NOMO-1 (cell line): ENCODE measurements at regions not wholly inside any gene's neighbourhood (a gene's known extent, or its start where the extent isn't known, plus 50 kb on each side); places are given as distances from the start of the nearest gene placed in this dataset.

ENCODE experiments used
- DNase-seq, 2 experiments: peaks; one replicate each; lab custom pipeline; 2025; ENCODE audit not compliant: unreplicated experiment in 2 of 2; lab: John Stamatoyannopoulos, UW

DNA sequence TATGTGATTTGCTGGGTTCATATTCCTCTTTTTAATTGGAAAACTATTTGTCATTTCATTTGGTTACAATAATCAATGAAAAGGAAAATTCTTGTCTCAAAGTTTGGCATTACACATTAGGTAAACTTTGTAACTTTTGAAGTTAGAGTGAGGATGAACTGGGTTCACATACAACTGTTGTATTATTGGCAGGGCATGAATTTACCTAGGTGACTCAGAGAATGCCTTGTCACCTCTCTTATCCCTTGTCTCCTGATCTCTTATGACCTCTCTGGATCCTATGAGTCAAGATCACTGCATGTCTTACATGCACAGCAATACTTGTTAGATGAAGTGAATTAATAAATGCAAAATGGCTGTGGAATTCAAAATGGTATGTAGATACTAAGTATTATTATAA, 563.4 kb upstream of the GCFC2 start:
- DNase-seq: no peak

DNA sequence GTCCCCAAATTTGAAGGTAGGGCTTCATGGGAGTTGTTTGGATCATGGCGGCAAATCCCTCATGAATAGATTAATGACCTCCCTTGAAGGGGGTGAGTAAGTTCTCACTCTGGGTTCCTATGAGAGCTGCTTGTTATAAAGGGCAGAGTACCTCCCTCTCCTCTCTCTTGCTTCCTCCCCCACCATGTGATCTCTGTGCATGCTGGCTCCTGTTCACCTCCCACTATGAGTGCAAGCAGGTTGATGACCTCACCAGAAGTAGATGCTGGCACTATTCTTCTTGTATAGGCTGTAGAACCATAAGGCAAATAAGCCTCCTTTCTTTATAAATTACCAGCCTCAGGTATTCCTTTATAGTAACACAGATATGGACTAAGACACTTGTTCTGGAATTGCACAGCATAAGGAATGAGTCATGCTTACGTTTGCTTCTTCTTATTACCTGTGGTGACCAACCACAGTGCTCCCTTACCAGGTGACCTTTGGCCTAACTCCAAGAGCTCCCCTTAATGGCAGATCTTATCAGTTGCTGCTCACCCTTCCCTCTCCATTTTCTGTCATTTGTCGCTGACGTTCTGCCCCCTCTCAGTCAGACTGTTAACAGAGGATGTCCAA, 559.5 kb upstream of the GCFC2 start:
- DNase-seq: no peak

DNA sequence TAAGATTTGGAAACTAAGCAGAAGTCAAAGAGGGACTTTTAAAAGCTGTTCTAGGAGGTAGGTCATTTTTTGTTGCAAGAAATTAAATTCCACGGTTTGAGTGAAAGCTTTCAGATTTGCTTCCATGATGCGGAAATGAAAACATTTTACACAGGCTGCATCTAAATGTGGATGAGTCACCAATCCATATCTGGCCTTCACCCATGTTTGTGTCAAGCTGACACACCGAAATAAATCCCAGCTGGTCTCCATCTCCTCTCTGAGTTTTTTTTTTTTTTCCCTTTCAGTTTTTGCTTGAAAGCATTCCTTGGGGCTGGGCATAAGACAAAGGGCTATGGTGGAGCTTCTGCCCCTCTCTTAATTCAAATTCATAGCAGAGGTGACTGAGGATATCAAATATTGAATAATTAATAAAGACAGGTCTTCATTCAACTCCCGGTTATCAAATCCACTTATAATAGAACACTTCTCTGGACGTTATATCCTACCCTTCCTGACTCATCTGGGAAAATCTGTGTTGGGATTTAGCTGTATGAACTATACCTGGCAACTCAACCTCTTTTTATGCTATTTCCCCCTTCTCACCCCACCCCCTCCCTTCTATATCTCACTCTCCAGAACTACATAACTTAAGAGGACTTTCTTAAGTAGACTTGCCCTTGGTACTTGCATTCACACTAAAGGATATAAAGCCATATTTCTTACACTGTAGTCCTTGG, 558.3 kb upstream of the GCFC2 start:
- no peak for DNase-seq

DNA sequence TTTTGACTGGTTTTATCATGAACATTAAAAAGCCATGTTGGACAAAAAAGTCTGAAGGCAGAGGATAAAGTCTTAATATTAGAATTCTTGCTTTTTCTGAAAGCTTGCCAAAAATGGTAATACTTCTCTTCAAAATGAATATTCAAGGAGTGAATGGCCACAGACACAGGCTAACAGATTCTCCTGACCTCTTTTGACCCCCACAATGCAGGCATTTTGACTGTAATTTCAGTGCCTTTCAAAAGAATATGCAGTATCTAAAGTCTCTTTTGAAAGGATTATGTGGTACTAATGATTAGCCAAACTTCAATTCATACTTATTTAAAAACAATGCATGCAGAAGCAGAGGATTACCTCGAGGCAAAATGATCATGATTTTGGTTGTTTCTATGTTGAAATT, 557.8 kb upstream of the GCFC2 start:
- no peak for DNase-seq

DNA sequence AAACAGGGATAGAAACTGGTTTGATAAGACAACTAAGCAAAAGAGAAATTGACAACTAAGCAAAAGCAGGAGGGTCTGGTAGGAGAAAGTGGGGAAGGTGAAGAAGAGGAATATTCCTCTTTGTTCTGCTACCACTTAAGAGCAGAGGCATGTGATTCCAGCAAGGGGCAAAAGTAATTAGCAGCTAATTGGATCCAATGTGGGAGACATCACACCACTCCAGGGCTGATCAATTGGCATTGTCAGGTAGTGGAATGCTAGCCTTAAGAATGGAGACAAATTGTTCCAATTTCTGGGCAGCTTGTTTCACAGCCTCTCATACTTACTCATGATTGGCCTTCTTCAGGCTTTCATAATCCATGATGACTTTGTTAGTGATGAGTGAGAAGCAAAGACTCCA, 547.1 kb upstream of the GCFC2 start:
- DNase-seq: no peak

DNA sequence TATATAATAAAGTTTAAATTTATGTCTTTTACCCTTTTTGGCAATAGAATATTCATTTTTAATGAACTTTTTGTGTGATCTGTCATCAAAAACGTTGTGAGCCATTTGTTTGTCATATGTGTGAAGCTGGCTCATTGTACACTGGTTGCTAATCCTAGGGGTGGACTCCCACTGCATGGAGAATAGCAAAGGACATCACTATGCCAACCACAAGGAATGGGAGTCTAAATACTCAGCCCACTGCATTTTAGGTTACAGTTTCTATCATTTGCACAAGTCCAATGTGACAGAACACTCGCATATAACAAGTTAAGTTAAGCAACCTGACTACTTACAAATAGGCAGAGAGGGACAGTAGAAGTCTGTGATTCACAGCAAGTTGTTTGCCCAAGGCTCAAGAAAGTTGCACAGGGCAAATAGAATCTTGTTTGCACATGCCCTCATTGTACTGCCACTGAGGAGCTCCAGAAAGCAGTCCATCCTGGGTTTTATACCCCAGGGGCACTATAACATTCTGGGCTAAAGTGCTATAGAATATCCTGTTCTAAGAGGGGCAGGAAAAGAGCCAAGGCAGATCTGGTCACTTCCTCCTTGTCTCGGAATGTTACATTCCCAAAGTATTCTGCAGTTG, 545.9 kb upstream of the GCFC2 start:
- no peak for DNase-seq

DNA sequence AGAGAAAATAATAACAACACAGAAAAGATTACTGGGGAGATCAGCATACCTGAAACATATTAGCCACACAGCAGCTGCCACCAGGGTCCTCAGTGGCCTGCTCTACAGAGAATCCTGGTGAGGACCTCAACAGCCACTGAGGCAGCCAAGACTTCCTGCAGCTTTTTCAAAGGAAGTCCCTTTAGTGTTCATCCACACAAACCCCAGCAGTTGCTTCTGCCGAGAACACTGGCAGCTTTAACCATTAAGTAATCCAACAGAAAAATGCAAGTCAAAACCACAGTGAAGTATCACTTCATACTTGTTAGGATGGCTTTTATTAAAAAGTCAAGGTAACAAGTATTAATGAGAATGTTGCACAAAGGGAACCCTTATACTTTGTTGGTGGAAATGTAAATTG, 542.0 kb upstream of the GCFC2 start:
- DNase-seq: no peak

DNA sequence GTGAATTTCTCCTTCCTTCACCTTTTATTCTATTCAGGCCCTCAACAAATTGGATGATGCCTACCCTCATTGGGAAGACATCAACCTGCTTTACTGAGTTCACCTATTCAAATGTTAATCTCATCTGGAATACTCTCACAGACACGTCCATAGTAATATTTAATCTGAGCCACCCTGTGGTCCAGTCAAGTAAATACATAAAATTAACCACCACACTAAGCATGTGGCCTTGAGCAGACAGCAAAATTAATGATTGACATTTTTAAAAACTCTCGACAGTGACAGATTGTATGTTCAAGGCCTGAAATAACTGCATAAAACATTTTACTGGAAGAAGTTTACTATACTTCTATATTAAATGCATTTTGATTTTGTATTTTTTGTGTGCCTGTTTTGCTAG, 540.6 kb upstream of the GCFC2 start:
- DNase-seq: no peak

DNA sequence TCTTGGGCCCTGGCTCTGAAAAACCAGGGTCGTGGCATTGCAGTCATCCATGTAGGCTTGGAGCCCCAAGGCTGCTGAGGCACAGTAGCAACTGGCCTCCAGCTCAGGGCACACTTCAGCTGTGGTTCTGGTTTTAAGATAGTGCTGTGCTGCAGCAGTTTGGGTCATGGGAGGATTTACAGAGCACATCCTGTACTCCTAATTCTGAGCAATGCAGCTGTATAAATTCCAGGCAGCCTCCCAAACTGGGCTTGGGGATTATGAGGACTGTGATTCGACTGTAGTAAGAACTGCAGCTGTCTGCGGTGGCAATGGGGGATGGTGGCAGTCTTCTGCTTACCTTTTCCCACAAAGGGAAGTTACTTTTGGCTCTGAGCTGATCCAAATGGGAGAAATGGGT, 536.3 kb upstream of the GCFC2 start:
- no peak for DNase-seq

DNA sequence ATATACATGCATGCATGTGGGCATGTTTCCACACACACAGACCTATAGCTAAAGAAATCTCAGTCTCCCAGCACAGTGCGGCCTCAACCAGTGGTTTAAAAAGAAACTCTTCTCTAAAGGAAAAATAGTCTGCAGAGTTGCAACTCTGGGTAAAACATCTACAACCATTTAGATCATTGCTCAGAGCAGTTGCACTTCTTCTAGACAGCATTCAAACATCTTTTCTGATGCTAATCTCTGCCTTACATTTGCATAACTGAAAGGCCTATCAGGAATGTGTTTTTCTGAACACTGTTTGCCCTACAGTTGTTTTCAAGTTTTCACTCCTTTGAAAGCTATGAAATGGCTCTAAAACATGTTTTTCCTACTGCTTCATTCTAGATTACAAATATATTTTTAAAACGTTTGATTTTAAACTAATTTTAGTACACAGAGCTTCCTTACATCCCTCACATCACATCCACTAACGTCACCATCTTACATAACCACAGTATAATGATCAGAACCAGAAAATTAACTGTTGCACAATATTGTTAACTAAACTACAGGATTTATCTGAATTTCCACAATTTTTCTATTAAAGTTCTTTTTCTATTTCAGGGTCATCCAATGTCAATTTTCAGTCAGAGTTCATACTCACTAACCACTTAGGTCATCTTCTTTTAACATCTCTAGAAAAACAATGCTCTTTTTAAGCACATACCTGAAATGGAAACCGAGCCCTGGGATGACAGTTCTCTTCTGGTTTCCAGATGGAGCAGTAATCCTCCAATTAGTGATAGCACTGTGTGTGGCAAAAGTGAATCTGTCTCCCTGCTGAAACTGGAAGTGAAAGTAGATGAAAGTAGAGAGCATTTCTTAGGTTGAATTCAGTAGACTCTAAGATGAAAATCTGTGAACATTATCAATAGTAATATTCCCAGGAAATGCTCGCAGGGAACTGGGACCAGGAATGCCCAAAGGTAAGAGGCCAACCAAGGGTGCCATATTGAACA, 501.6 kb upstream of the GCFC2 start:
- DNase-seq: no peak

DNA sequence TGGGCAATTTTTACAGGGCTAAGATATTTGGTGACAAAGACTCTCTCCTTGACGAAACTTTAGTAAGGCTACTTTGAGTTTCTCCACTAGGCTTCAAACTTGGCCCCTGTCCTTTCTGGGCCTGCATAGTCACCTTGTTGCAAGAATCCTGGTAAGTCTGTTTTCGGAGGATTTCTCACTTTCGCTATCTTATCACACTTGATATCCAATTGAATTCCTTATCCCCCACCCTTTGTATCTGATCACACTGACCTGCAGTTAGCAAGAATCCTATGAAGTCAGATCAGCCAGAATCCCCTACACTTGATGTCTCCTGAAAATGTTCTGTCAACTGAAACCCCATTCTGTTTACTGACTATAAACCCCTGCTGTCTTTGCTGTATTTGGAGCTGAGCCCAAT, 499.8 kb upstream of the GCFC2 start:
- DNase-seq: no peak

DNA sequence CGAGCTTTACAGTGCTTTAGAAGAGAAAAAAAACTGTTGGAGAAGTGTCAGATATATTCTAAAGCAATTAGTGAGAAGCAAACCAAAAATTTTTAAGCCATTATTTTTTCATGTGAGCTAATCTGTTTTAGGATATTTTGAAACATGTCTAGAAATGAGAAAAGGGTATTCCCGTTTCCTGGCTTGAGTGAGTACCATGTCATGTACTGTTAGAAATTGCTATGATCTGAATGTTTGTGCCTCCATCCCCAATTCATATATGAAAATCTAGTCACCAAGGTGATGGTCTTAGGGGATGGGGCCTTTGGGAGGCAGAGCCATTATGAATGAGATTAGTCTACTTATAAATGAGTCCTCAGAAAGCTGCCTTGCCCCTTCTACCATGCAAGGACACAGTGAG, 493.3 kb upstream of the GCFC2 start:
- no peak for DNase-seq

DNA sequence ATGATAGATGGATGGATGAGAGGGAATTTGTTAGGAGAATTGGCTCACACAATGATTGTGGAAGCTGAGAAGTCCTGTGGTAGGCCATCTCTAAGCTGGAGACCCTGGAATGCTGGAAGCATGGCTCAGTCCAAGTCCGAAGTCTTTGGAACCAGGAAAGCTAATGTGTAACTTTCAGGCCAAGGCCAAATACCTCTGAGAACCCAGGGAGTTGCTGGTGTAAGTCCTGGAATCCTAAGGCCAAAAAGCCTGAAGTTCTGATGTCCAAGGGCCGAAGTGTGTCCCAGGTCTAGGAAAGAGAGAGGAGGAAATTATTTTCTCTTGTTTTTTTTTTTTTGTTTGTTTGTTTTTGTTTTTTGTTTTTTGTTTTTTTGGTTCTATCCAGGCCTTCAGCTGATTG, 492.2 kb upstream of the GCFC2 start:
- no peak for DNase-seq

DNA sequence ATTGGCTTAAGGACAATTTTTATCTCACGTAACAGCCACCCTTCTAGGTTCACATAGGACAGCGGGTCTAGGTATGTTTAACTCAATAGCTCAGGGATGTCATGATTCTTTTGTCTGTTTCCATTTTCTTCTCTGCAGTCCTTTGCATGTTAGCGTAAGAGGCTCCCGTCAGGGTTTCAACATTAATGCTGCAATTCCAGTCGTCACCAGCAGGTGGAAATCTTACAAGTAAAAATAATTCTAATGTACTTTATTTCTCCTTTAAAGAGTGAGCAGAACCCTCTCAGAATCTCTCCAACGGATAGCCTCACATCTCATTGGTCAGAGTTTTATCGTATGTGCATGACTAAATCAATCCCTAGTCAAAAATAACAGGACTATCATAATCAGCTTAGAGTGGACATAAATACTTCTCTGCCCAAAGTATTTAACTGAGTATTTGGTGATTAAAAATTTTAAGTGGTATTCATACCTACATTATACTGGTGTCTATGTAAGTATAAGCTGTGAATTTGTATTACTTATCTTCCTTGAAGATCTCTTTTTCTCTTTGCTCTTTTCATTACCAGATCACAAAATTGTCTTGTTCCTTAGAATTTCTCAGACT, 487.2 kb upstream of the GCFC2 start:
- peak in 1 of 2 experiments; percentile 44 for DNase-seq

DNA sequence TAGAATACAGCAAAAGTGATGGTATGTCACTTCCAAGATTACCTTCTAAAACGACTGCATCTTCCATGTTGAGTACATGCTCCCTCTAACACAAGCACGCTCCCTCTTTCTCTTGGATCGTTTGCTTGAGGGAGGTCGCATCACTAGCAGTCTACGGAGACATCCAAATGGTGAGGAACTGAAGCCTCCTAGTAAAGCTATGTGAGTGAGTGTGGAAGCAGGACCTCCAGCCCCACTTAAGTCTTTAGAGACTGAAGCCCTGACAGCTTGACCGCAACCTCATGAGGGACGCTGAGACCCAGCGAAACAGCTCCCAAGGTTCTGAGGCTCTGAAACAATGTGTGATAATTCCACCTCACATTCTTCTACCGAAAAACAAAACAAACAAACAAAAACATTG, 486.7 kb upstream of the GCFC2 start:
- no peak for DNase-seq

DNA sequence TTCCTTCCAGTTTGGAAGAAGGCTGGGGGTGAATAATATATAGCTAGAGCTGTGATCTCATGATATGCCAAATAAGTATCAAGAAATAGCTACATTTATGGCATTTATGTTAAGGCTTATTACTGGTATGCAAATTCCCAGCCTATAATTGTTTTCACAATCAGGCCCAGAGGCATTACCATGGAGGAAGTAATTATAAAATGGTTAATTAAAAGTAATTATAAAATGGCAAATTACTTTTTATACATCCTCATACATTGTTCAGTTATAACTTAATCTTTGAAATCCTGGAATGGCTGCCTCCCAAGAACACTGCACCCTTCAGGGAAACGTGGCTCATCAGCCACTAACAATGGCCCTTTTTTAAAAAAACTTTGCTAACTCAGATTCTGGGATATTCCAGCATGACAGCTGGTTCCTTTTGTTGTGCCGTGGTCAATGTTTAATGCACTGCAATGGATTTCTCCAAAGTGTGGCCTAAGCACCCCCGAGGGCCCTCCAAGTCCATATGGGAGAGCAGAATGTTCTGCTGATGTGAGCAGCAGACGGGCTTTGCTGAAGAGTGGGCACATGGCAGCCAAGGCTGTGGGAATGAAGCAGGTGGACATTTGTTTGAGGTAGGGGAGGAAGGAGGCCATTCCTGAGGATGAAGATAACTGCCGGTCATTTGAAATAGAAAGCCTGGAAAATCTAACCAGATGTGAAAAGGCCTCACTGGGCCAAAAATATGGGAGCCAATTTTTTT, 483.5 kb upstream of the GCFC2 start:
- no peak for DNase-seq

DNA sequence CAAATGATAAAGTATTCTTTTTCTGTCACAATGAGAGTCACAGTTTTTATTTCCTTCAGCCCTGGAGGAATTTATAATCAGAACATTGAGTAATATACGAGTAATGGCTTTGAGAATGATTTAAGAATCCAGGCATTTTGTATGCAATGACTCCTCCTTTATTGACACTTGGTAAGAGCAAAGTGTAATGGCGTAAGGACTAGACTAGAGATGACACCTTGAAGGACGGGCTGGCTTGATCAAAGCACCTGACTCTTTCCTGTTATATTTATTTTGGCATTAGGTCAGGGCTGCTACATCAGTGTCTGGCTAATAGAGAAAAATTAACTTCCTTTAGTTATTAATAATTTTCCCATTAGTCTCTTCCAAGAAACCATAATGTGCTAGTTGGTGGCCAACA, 482.4 kb upstream of the GCFC2 start:
- DNase-seq: no peak

DNA sequence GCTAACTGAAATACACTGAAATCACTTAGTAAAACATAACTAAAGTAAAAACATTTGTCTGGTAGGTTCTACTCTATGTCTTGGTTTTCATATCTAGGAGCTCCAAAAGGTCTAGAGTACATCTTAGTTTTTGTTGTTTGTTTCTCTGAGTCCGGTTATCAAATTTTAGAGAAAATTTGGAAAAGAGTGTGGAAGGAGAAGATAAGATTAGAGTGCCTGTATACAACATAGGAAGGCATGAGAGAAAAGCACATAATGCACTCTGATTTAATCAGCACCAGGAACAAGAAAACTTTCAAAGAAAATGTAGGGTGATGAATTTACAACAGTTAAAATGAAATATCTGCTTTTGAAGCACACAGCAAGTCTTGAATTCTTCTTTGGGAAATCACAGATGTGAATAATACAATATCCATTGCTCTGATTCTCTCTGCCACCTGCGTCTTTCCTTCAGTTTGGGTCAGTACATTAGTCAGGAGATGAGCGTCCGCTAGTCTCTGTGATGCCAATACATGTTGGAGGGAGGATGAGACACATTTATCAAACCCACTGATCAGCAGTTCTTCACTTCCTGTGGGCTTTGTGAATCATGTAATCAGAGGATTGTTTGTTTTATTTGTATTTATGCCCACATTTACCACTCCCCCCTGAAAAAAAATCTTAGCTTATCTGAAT, 477.8 kb upstream of the GCFC2 start:
- no peak for DNase-seq

DNA sequence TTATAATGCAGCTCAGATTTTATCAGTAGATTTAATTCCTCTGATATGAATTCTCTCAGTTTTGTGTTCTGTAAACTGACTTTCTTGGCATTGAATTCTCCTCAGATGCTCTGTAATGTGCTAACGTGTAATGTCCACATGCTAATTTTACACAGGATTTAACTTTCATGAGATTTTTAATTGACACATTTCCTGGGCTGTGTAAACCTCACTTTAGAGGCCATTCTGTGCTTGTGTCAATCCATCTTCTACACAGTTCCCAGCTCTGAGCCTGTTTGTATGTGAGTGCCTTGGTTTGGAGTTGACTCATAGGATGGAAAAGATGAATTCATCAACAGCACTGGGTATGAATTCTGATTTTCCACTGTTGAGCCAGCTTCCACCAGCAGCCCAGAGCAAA, 476.7 kb upstream of the GCFC2 start:
- DNase-seq: no peak

DNA sequence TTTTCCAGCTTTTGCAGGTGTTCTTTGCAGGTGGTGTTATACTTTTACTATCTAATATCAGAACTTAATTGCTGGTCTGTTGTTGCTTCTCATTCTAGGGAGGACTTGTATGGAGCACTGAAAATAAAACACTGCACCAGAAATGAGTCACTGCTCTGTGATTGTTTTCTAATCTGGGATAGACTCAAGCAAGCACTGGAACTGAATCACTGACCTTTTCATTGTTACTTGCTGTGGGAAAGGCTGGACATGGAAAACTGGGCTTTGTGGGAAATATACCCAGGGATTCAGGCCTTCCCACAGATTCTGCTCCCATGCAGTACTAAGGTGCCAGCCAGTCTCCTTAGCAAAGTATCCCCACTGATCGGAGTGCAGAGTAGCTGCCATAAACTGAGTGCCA, 470.0 kb upstream of the GCFC2 start:
- no peak for DNase-seq
